H9 (cell line): ENCODE measurements at regions not wholly inside any gene's neighbourhood (a gene's known extent, or its start where the extent isn't known, plus 50 kb on each side); places are given as distances from the start of the nearest gene placed in this dataset.

Experiments used
- DNase-seq: peaks from one replicate; pipeline ENCODE4 v3.0.0-alpha.2; 2017
- H2AFZ ChIP-seq: one replicate; pipeline ENCODE4 v1.6.1; 2013; ENCODE audit warnings: mild to moderate bottlenecking, low read length, control low read depth, moderate library complexity
- H2AK5ac ChIP-seq: 2 replicates; pipeline ENCODE4 v1.6.1; 2013; ENCODE audit warnings: low read length, control low read depth, mixed read lengths; ENCODE audit not compliant: insufficient read length
- H2BK120ac ChIP-seq: one replicate; pipeline ENCODE4 v1.6.1; 2013; ENCODE audit warnings: low read depth, mild to moderate bottlenecking, low read length, control low read depth, inconsistent platforms; ENCODE audit not compliant: poor library complexity, severe bottlenecking
- H2BK12ac ChIP-seq: 2 replicates; pipeline ENCODE4 v1.6.1; 2013; ENCODE audit warnings: low read length, control low read depth, mixed read lengths, low read depth; ENCODE audit not compliant: insufficient read length
- H2BK15ac ChIP-seq: 2 replicates; pipeline ENCODE4 v1.6.1; 2013; ENCODE audit warnings: low read depth, low read length, control low read depth
- H2BK20ac ChIP-seq: one replicate; pipeline ENCODE4 v1.6.1; 2013; ENCODE audit warnings: low read depth, mild to moderate bottlenecking, low read length, control low read depth, inconsistent platforms; ENCODE audit not compliant: poor library complexity, severe bottlenecking
- H2BK5ac ChIP-seq: 2 replicates; pipeline ENCODE4 v1.6.1; 2013; ENCODE audit warnings: low read length, control low read depth, mixed read lengths; ENCODE audit not compliant: insufficient read length
- H3K14ac ChIP-seq: 2 replicates; pipeline ENCODE4 v1.6.1; 2013; ENCODE audit warnings: low read length, control low read depth; ENCODE audit not compliant: insufficient read depth
- H3K18ac ChIP-seq: 2 replicates; pipeline ENCODE4 v1.6.1; 2013; ENCODE audit warnings: low read depth, mild to moderate bottlenecking, mixed read lengths, low read length, control low read depth; ENCODE audit not compliant: insufficient read length
- H3K23ac ChIP-seq: 2 replicates; pipeline ENCODE4 v1.6.1; 2013; ENCODE audit warnings: low read length, control low read depth, mixed read lengths, low read depth; ENCODE audit not compliant: insufficient read length
- H3K23me2 ChIP-seq: 2 replicates; pipeline ENCODE4 v1.6.1; 2013; ENCODE audit warnings: low read depth, mild to moderate bottlenecking, mixed read lengths, low read length, control low read depth; ENCODE audit not compliant: insufficient read length, poor library complexity, severe bottlenecking
- H3K27ac ChIP-seq: 2 replicates; pipeline ENCODE4 v1.5.1; 2013; ENCODE audit warnings: low read length, control low read depth, mixed read lengths, low read depth; ENCODE audit not compliant: insufficient read length
- H3K27me3 ChIP-seq: 2 replicates; pipeline ENCODE4 v1.6.1; 2013; ENCODE audit warnings: low read length, control low read depth, inconsistent platforms; ENCODE audit not compliant: insufficient read depth
- H3K4ac ChIP-seq: 2 replicates; pipeline ENCODE4 v1.6.1; 2013; ENCODE audit warnings: low read depth, mild to moderate bottlenecking, control low read depth, inconsistent platforms, low read length, moderate library complexity
- H3K4me1 ChIP-seq: 2 replicates; pipeline ENCODE4 v1.6.1; 2013; ENCODE audit warnings: low read length, control low read depth, inconsistent platforms; ENCODE audit not compliant: insufficient read depth
- H3K4me2 ChIP-seq: 2 replicates; pipeline ENCODE4 v1.6.1; 2013; ENCODE audit warnings: low read length, control low read depth, mixed read lengths; ENCODE audit not compliant: insufficient read length, insufficient read depth
- H3K56ac ChIP-seq: 2 replicates; pipeline ENCODE4 v1.6.1; 2013; ENCODE audit warnings: low read depth, mild to moderate bottlenecking, mixed read lengths, low read length, control low read depth; ENCODE audit not compliant: insufficient read length
- H3K79me1 ChIP-seq: 2 replicates; pipeline ENCODE4 v1.6.1; 2013; ENCODE audit warnings: low read depth, mild to moderate bottlenecking, moderate library complexity, low read length, control low read depth, inconsistent platforms; ENCODE audit not compliant: insufficient read depth, poor library complexity, severe bottlenecking
- H3K79me2 ChIP-seq: 2 replicates; pipeline ENCODE4 v1.6.1; 2013; ENCODE audit warnings: low read length, control low read depth, inconsistent platforms; ENCODE audit not compliant: insufficient read depth
- H3K9ac ChIP-seq: 2 replicates; pipeline ENCODE4 v1.6.1; 2013; ENCODE audit warnings: low read length, control low read depth, mixed read lengths; ENCODE audit not compliant: insufficient read length; ENCODE audit errors: extremely low read depth
- H3K9me3 ChIP-seq: one replicate; pipeline ENCODE4 v1.6.1; 2013; ENCODE audit warnings: low read depth, low read length, inconsistent platforms; ENCODE audit not compliant: control insufficient read depth
- H3T11ph ChIP-seq: one replicate; pipeline ENCODE4 v1.6.1; 2013; ENCODE audit warnings: mild to moderate bottlenecking, low read length, control low read depth, inconsistent platforms
- H4K20me1 ChIP-seq: one replicate; pipeline ENCODE4 v1.6.1; 2013; ENCODE audit not compliant: control insufficient read depth, insufficient read length, insufficient read depth
- H4K5ac ChIP-seq: 2 replicates; pipeline ENCODE4 v1.6.1; 2013; ENCODE audit warnings: low read depth, mild to moderate bottlenecking, mixed read lengths, low read length, control low read depth; ENCODE audit not compliant: insufficient read length
- H4K8ac ChIP-seq: replicated peaks from 2 replicates; pipeline ENCODE4 v1.6.1; 2013; ENCODE audit warnings: low read length, control low read depth, mixed read lengths, low read depth; ENCODE audit not compliant: insufficient read length
- H4K91ac ChIP-seq: 2 replicates; pipeline ENCODE4 v1.6.1; 2013; ENCODE audit warnings: low read depth, mild to moderate bottlenecking, moderate library complexity, mixed read lengths, low read length, control low read depth; ENCODE audit not compliant: insufficient read length
- H3K27ac Mint-ChIP-seq, 3 experiments: 2 replicates in 2 of 3; 3 replicates in 1 of 3; pipeline ENCODE4 v1.8.0; 2020 to 2021; ENCODE audit warnings: mixed read lengths in 3 of 3, mild to moderate bottlenecking in 1 of 3, moderate library complexity in 1 of 3
- H3K27me3 Mint-ChIP-seq: 2 replicates; pipeline ENCODE4 v1.8.0; 2021; ENCODE audit warnings: low read depth, mild to moderate bottlenecking, moderate library complexity, mixed read lengths
- H3K36me3 Mint-ChIP-seq, 3 experiments: 2 replicates in 2 of 3; 3 replicates in 1 of 3; pipeline ENCODE4 v1.8.0; 2020 to 2021; ENCODE audit warnings: low read depth in 3 of 3, mixed read lengths in 3 of 3; ENCODE audit not compliant: insufficient read depth in 1 of 3
- H3K4me1 Mint-ChIP-seq, 2 experiments: 2 replicates each; pipeline ENCODE4 v1.8.0; 2020; ENCODE audit warnings: mixed read lengths in 2 of 2
- H3K4me3 Mint-ChIP-seq, 2 experiments: 2 replicates in 1 of 2; 3 replicates in 1 of 2; pipeline ENCODE4 v1.8.0; 2020 to 2021; ENCODE audit warnings: mild to moderate bottlenecking in 2 of 2, mixed read lengths in 2 of 2, moderate library complexity in 1 of 2
- H3K9me3 Mint-ChIP-seq, 2 experiments: 2 replicates in 1 of 2; 3 replicates in 1 of 2; pipeline ENCODE4 v1.8.0; 2020; ENCODE audit warnings: mild to moderate bottlenecking in 2 of 2, mixed read lengths in 2 of 2, moderate library complexity in 1 of 2
- CTCF ChIP-seq: fragments of 200-600 bp; sonication (generic); conservative IDR thresholded peaks from 3 replicates; pipeline ENCODE4 v1.8.0; 2021; ENCODE audit warnings: antibody characterized with exemption, mild to moderate bottlenecking
- WGBS: extraction: QIAGEN DNeasy Blood & Tissue Kit; methylation state at CpG from one replicate; pipeline ENCODE4 v1.1.7; 2013; ENCODE audit warnings: missing lambda C conversion rate, low lambda C conversion rate, mixed read lengths; ENCODE audit not compliant: insufficient read length; ENCODE audit errors: extremely low coverage; 5-methylcytosine and 5-hydroxymethylcytosine counted together

- Histone ChIP-seq H2BK12ac (no peak overlapping the region), H4K8ac (no peak overlapping the region), H3K79me2 (no peaks in the 10 kb centered on the region), H3K56ac (no peak overlapping the region), H3K4ac (no peak overlapping the region), H2BK5ac (no peak overlapping the region), H2BK120ac (no peak overlapping the region), H3K14ac (no peak overlapping the region), H2AFZ (no peak overlapping the region), H3K9me3 (no peaks in the 10 kb centered on the region), H3T11ph (no peak overlapping the region), H2BK20ac (no peak overlapping the region), H3K9ac (no peak overlapping the region), H3K23ac (no peak overlapping the region), H3K4me1 (no peaks in the 10 kb centered on the region), H3K18ac (no peak overlapping the region), H2AK5ac (no peak overlapping the region), H4K5ac (no peak overlapping the region), H4K91ac (no peak overlapping the region), H3K23me2 (no peaks in the 10 kb centered on the region), H3K27me3 (no peaks in the 10 kb centered on the region), H3K4me2 (no peak overlapping the region), H4K20me1 (no peaks in the 10 kb centered on the region), H3K27ac (no peak overlapping the region), H2BK15ac (no peak overlapping the region), H3K79me1 (no peaks in the 10 kb centered on the region)
- no peak overlapping the region for H3K27ac Mint-ChIP-seq
- no CpG with 5 or more reads among the region's 5 CpGs for WGBS
- no peak for DNase-seq
- H3K4me3 Mint-ChIP-seq = no peak overlapping the region
- TF ChIP-seq CTCF = no peak
- no peaks in the 10 kb centered on the region for H3K4me1 Mint-ChIP-seq
- H3K27me3 Mint-ChIP-seq = peaks cover 5% of the 10 kb centered on the region
- peaks cover 7 to 20% of the 10 kb centered on the region in 2 experiments for H3K9me3 Mint-ChIP-seq
- no peaks in the 10 kb centered on the region for H3K36me3 Mint-ChIP-seq
These were observed 60.1 kb upstream of the WSB1 start for GRCh38 chr17:27233776-27234175.
